HG03095 (cell line): ENCODE measurements at regions not wholly inside any gene's neighbourhood (a gene's known extent, or its start where the extent isn't known, plus 50 kb on each side); places are given as distances from the start of the nearest gene placed in this dataset.

Experiments
- ATAC-seq: cut with Tn5 transposase; IDR thresholded peaks from one replicate; pipeline ENCODE4 v1.9.1; 2021; ENCODE audit warnings: moderate library complexity; ENCODE audit not compliant: unreplicated experiment

DNA sequence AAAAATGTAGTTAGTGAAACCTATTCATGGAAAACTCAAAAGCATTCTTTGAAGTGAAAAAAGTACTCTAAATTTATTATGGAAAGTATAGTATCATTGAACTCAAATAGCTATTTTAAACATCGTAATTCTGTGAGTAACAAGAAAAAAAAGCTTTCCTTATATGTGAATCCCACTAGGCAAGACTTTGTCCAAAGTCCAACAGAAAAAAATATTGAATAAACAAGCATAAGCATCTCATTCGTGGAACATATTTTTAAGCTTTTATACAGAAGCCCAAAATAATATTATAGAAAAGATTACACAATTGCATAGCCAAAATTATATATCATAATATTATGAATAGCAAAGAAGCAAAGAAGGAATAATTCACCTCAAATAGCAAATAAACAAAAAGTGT is 79.4 kb upstream of the IFNE start:
- ATAC-seq, result no peak

DNA sequence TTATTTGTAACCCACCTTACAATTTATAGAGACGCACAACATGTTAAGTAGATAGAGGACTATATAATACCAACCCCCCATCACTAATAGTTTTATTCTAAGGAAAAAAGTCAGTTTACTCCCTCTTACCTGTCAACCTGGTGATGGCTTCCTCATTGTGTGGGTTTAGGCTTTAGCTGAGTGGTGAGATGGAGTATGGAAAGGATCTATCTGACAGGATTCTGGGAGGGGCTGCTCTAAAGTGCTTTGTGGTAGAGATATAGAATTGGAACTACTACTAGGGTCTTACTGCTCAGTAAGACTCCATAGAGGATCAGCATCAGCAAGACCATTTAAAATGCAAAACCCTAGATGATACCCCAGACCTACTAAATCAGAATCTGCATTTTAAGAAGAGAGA is 82.1 kb upstream of the IFNE start:
- ATAC-seq, result no peak

DNA sequence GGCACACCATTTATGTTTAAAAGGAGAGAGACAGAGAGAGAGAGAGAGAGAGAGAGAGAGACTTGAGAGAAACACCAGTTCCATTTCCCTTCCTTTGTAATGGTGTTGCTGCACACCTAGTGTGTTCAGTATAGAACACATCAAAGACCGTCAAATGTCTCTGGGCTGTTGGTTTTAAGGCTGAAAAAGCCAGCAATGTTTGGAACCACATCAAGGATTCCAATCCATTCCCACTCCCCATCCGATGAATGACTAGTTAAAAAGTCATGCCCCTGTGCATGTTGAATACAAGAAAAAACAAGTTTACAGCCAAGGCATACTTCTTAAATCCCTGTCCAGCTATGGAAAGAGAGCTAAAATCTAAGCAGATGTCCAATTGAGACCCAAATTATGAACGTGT is 83.0 kb upstream of the IFNE start:
- no peak for ATAC-seq

DNA sequence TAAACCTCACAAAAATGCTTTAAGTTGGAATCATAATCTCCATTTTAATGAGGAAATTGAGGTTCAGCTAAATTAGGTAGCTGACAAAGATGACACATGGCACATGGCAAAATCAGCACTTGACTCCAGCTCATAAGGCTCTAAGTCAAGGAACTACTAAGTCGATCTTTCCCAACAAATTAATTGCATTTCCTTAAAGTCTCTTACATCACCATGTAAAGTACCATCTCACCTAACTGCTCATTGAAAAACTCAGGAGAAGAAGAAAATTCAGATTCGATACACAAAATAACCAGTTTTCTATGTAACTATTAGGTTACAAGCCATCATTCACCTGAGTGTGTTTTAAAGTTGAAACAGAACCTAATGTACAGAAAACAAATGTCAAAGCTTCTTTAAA is 85.8 kb upstream of the IFNE start:
- no peak for ATAC-seq

DNA sequence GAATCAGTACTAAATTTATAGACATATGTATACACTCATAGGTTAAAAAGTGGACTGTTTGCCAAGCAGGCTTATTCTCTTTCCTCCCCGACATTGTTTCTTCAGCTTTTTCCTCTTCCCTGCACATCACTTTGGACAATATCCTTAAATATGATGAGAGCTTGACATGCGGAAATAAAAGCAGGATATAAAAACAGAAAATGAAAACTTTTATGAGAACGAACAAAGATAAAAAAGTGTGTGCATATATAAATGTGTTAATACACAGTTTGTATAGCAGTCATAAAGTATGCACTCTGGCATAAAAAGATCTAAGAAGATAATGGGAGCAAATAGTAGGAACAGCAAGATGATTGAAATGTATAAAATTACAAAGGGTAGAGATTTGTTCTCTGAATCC is 86.4 kb upstream of the IFNE start:
- no peak for ATAC-seq

DNA sequence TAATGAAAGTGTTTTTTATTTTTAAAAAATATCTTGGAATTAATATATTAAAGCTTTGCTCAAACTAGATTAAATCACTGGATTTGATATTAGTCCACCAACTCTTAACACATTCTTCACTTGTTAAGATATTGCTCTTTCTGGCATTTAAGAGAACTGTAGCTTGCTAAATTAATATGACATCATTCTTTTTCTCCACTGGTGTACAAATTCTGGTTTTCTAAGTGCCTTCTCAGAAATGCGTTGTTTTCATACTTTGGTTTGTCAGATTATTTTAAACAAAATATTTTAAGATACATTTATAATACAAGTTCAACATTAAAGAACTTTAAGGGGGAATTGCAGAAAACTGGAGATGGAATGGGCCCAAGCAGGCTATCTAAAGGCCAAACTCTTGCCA is 87.6 kb upstream of the IFNE start:
- ATAC-seq, result no peak

DNA sequence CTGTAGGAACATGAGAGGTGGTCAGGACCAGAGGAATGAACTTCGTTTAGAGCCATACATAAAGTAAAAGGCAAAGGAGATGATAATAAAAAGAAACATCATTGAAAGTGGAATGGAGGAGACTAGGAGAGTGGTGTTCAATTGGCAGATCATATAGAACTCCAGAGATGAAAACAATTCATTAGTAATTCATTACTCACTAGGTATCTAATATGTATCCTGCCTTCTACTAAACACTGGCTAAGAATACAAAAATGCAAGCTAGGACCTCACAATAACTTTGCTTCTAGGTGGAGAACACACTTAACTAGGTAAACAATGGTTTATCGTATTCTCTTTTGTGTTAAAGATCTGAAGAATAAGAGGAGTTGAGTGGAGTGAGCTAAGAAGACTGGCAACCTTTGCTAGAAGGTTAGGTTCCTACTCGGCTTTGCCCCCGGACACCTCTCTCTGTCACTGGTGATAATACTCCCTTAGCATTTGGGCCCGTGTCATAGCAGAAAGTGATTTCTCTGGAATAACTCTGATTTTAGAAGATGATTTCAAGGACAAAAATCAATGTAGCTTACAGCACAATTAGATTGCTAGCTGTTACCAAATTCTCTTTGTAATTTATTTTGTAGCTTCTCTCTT is 88.6 kb upstream of the IFNE start:
- no peak for ATAC-seq

DNA sequence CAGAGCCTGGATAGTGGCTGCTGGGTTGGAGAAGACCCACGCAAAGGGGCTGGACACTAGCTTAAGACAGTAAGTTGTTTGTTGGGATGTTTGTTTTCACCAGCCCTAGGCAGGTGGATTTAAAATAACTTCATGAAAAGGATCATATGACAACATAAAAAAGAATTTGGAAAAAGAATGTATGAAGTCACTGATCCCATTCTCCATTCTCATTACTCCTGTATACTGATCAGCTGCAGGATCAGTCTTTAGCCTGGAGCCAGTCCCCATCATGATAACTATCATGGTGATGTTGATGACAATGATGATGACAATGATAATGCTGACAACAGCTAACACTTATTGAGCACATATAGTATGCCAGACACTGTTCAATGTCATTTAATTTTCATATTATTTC is 92.1 kb upstream of the IFNE start:
- no peak for ATAC-seq

DNA sequence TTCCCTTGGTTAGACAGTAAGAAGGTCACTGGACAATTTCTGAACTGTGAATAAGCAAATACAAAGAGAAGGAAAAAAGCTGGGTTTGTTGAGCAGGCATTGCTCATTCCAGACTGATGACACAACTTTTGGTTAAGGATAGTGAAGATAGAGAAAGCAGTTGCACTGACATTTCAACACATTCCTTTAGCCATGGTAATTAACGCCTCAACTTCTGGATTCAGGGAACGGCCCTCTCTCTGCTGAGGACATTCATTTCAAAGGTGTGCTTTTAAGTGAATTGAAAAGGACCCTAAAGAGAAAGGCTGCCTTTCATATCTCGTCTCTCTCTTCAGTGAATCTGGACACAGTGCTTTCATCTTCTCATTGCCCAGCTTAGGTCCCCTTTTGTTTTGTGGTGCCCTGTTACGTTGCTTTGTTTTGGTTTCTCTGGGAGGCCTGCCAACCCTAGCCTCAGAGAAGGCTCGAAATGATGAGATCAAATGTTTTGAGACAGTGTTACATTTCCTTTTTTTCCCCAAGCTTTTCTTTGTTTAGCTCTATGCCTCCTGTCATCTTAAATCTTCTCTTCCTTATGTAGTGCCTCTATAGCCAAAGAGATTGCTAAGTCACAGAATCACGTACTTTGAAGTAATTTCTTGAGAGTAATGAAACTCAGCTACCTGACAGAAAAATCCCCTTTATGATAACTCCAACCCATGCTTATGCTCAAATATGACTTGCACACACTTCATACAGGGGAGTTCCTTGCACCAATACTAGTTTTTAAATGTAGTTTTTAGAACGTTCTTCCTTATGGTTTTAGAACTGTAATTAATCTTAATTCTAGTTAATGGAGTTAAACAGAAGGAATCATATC is 94.4 kb upstream of the IFNE start:
- ATAC-seq, result no peak

DNA sequence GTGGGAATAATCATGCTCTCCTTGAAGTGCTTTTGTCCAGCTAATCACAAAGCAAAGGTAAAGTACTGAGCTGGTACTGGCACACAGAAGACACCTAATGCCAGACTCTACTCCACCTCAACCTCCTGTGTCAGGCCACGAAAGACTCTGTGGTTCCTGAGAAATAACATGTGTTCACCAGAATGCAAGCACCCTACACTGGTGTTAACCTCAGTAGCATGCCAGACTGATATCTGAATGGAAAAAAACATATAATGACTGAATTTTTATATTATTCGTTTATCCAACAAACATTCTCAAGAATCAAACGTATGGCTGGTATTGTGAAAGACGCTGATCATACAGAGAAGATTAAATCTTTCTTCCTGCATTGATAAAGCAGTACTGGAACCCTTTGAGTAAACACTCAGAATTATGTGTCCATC is 97.1 kb upstream of the IFNE start:
- ATAC-seq, result no peak

DNA sequence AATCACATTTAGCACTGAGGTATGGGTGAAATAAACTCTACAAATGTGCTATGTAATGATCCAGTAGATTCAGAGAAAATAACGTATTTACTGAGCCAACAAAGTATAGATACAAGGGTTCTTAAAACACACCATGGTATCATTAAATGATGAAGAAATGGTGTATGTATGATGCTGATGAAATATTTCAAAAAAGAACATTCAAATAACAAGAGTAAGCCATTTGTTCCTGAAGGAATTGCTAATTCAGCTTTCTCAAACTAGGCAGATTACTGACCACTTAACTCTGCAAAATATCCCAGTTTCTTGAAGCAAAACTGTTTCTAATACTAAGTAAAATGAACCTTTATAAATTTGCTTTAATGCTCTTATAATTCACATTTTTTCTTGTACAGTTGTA is 97.6 kb upstream of the IFNE start:
- ATAC-seq, result no peak

DNA sequence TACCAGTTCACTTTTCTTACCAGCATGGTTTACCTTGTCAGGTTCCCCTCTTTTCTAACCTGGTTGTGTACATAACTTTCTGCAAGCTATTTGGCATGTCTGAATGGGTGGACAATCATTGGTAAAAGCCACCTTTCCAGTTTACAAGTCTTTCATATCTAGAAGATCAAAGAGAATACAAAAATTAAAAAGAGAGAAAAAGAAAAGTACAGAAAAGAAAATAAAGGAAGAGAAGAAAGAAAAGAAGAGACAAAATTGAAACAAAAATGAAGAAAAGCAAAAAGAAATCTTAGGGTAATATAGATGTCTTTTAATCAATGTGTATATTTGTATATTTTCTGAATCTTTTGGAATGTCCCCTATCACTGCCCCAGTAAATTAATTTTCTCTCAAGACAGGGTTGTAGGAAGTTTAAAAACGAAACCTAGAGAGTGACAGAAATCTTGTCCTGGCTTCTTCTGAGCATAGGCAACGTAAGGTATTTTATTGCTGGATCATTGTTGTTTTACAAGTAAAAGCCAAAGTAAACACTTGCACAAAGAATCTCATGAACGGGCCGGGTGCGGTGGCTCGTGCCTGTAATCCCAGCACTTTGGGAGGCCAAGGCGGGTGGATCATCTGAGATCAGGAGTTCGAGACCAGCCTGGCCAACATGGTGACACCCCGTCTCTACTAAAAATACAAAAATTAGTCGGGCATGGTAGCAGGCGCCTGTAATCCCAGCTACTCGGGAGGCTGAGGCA is 98.7 kb upstream of the IFNE start:
- no peak for ATAC-seq

DNA sequence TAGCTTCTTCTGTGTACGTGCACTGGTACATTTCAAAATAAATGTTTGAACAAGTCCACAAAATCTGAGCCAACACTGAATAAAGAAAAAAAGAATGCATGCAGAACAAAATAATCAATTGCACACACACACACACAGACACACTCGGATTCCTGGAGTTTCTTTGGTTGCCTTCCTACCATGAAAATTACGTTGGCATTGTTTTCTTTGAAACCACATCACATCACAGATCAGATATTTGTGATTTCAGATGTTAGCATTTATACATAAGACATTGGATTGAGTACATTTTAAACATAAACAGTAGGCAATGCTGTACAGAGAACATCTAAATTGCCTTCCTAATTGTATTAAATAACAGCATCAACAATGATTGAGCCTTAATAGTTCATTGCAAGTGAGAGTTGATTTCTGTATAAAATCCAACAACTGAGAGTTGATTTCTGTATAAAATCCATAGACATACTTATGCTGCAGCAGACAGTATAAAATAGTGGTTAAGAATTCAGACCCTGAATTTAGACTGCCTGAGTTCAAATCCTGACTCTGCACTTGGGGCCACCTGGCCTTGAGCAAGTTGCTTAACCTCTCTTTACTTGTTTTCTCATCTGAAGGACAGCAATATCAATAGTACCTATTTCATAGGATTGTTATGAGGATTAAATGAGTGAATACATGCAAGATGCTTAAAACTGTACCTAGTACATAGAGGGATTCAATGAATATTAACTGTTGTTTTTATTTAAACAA is 101.7 kb upstream of the IFNE start:
- no peak for ATAC-seq

DNA sequence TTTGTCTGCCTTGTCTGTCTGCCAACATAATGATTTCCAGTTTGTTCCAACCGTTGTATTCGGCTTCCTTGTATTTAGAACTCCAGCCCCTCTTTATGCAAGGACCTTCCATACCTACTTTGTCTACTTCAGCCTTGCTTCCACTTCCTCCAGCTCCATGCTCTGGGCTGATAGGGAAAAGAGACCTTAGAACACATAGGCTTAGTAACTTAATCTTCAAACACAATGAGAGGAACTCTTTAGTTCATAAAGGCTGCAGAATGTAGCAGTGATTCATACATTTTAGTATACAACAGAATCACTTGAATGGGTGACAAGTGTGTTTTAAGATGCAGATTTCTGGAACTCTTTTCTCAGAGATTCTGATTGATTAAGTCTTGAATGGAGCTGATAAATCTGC is 102.8 kb upstream of the IFNE start:
- no peak for ATAC-seq

DNA sequence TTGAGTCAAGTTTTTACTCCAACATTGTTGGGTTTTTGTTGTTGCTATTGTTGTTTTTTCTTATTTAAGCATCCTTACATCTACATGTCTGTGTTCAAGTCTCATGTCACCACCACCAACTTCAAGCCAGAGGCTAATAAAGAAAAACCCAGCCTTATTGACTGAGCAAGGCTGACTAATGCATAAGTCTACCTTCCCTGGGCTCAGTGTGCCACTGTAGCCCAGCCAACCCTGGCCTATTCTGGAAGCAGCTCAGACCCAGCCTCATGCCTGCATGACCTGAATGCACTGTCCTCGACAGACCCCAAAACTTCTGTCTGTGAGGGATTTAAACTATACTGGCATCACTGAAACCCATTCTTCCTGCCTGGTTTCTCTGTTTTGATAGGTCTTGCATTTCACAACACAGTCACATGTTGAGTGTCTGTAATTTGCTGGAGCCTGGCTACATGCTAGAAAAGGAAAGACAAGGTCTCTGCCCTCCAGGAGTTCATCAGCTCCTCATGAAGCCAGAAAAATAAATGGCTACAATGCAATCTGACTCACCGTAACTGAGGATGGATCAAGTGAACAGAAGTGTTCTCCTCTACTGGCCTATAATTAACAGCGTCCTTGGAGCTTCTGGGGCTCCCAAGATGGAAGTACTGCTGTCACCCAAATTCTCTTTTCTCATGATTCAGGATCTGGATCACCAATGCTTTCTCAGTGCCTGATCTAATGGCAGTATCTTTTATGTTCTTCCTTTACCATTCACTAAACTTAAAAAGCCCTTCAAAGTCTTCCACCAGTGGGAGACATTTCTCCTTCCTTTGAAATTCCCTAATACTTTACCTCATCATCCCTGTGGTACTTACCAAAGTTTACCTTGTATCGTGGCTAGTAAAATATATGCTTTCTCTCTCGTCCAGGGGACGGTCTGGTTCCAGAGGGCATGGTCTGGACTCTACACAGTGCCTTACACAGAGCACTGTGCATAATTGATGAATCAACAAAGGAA is 103.9 kb upstream of the IFNE start:
- no peak for ATAC-seq

DNA sequence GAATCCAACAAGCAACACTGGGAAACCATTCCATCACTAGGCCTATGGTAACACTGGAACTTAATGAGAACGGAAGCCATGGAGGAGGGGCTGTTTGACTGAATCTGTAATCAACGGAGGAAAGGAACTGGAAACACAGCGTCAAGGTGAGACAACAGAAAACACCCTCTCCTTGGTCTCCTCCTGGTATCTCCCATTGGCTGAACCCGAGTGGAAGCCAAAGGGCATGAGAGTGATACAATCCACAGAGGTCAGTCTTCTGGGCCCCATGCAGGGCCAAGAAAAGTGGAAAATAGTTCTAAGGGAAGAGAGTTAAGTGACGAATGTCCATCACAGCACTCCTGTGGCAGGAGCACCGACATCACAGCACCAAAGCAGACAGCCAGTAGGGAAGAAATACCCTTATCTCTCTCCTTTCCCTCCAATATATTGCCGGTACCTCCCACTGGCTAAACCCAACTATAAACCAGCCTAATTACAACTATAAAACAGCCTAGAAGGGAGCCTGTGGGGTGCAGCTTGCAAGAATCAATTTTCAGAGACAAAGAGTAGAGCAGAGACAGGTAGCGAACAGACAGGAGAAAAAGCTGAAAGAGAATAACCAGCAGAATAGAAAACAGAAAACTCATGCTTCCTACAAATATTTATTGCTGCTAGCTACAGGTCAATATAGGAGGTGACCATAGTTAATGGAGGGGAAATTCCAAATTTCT is 107.4 kb upstream of the IFNE start:
- ATAC-seq, result no peak

DNA sequence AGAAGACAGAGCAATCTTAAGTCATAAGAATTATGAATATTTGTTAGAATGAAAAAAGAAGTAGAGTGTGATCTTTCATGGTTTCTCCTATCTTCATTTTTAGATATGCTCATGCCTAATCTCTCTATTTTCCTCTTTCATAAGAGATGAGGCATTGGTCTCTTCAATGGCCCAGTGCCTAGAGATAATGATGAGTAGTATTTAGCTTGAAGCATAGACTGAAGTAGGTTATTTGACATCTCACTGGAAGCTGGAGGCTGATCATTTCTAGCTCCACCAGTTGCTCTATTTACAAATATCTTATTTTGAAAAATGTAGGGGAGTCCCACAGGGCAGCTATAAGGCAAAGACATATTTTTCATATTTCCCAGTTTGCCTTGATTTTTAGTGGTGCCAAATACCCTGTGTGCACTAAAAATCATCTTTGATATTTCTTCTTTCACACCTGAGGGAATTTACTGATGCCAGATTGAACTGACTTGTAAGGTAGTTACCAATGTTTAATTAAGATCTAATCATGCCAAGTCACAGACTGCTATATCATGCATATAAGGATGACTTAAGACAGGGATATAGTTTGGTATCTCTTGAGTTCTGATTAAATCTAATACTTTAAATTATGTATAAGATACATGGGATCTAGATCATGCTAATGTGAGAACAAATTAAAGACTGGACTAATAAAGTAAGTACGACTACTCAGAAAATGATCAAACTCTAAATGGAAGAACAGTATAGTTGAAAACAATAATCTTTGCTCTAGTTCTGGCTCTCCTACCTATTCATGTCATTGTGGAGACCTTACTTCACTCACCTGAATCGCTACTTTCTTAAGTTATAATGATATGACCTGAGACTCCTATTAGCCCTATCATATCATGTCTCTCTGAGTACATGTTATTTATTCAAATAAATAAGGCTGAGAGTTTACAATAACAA is 108.2 kb upstream of the IFNE start:
- no peak for ATAC-seq
